HPDE6-E6E7 (cell line): ENCODE measurements at regions not wholly inside any gene's neighbourhood (a gene's known extent, or its start where the extent isn't known, plus 50 kb on each side); places are given as distances from the start of the nearest gene placed in this dataset.

Experiments
- DNase-seq: peaks from one replicate; pipeline ENCODE4 v3.0.0; 2011; ENCODE audit warnings: missing footprints; ENCODE audit errors: extremely low spot score

- DNase-seq = no peak
These were observed 50.8 kb upstream of the TSHZ2 start for GRCh38 chr20:52921340-52921739.

DNA sequence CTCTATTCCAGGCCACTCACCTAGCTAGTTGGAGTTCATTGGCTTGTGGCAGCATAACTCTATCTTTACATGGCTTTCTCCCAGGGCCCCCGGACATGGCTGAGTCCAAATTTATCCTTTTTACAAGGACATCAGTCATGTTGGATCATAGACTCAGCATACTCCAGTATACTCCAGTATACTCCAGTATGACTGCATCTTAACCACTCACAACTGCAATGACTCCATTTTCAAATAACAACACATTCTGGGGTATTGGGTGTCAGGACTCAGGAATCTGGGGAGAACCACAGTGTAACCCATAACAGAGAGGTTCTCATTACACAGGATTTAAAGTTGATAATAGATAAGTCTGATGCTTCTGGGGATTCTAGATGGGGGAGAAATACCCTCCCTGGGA is 53.8 kb upstream of the TSHZ2 start:
- no peak for DNase-seq

DNA sequence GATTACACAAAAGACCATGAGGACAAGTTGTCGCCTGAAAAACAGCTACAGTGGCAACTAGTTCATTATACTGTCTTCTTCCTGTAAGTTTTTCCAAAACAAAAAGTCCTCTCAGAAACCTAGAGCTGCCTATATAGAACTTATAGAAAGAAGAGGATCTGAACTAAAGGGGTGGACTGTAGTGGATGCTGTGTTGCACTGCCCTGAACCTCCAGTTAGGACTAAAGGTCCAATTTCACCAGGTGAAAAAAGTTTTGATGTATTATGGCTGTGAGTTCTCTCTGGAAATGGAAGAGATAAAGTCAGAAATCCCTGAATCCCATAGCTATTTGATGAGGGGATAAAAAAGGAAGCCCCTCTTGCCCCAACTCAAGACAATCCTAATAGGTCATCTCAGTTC is 56.6 kb upstream of the TSHZ2 start:
- no peak for DNase-seq

GRCh38 chr20:52914870-52915269 is 57.3 kb upstream of the TSHZ2 start:
- no peak for DNase-seq

DNA sequence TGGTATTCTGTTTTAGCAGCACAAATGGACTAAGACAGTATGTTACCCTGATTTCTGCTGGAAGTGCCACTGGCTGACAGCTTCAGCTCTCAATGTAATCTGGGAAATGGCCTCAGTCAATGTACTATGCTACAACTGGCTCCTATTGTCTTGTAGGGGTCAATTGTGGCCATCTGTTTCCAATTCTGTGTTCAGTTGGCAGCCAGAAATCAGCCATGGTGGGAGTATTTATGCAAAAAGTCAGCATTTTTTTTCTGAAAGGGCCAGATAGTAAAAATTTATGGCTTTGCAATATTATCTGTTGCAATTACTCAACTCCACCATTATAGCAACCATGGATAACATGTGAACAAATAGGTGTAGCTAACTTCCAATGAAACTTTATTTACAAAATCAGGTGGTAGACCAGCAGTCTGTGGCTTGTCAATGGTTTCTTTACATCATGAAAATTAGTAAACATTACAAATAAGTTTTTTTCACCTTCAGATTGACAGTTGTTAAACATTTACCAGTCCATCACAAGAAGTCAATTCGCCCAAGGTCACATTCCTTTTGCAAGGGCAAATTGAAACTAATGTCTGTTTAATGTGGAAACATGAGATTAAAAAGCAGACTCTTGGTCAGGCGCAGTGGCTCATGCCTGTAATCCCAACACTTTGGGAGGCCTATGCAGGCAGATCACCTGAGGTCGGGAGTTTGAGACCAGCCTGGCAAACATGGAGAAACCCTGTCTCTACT is 58.3 kb upstream of the TSHZ2 start:
- no peak for DNase-seq

DNA sequence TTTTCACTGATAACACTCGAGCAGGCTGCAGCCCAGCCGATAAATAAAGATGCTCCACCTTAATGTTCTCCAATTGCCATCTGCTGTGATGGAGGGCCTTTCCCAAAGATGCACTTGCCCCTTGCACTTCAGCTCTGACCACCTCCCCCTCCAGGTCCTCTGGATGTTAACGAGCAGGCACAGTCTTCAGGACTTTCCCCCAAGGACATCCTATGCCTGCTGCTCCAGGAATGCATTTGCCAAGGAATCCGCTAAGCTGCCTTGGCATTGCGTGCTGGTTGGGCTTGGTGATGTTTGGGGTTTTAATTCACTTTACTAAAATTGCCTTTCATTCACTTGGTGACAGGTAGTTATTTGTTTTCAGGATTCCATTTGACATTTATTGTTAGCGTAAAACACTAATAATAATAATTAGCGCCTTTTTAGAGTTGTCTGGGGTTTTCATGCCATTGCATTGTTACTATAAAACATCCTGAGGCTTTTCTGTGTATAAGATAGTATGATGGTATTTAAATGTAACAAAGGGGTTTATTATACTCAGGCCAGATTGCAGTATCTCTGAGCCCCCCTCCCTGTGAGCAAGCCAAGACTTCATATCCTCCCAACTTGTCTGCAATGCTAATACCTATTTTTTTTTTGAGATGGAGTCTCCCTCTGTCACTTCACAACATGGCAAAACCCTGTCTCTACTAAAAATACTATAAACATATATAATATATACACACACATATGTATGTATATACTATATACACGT is 66.7 kb upstream of the TSHZ2 start:
- no peak for DNase-seq

GRCh38 chr20:52904837-52905236 is 67.3 kb upstream of the TSHZ2 start:
- no peak for DNase-seq

- DNase-seq = no peak
These were observed 73.0 kb upstream of the TSHZ2 start for GRCh38 chr20:52899041-52899608.

- no peak for DNase-seq
These were observed 75.8 kb upstream of the TSHZ2 start for GRCh38 chr20:52896348-52896747.

DNA sequence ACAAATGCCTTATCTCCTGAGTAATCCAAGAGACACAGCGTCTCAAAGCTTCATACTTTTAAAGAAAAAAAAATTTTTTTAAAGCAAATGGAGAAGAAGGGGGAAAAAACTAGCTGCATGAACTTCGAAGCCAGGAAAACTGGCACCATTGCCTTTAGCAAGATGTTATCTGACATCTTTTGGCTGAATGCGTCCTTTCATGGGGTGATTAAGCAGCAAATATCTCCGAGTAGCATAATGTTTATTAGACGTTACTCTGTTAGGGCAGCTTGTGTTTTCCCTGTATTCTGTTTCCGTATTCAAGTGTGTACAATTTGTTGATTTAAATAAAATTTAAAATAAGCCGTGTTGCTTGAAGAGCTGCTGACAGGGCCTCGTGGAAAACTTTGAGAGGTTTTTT is 76.5 kb upstream of the TSHZ2 start:
- no peak for DNase-seq

- DNase-seq = no peak
These were observed 76.9 kb upstream of the TSHZ2 start for GRCh38 chr20:52895235-52895634.

- DNase-seq = no peak
These were observed 78.7 kb upstream of the TSHZ2 start for GRCh38 chr20:52893498-52893897.

DNA sequence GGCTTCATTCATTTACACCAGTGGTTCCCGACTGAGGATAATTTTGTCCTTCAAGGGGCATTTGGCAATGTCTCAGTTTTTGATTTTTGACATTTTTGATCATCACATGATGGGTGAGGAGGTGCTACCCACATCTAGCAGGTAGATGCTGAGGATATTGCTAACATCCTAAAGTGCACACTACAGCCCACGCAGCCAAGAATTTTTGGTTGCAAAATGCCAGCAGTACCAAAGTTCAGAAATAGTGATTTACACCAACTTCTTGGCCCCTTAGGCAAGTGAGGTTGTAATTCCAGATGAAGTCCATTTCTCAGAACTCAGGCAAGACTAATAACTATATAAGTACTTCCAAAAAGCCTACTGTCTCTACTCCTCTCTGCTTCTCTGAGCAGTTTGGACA is 80.1 kb upstream of the TSHZ2 start:
- no peak for DNase-seq

DNA sequence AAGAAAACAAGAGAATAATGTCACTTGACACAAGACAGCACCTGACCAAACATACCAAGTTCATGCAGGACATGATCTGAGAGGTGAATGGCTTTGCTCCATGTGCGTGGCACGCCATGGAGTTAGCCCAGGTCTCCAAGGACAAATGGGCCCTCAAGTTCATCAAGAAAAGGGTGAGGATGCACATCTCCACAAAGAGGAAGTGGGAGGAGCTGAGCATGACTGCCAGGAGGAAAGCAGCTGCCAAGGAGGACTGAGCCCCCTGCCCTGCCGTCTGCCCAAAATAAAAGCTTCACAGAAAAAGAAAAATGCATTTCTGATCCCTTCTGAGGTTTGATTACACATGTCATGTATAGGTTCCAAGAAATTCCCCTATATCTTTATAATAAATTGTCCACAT is 82.0 kb upstream of the TSHZ2 start:
- DNase-seq = no peak

DNA sequence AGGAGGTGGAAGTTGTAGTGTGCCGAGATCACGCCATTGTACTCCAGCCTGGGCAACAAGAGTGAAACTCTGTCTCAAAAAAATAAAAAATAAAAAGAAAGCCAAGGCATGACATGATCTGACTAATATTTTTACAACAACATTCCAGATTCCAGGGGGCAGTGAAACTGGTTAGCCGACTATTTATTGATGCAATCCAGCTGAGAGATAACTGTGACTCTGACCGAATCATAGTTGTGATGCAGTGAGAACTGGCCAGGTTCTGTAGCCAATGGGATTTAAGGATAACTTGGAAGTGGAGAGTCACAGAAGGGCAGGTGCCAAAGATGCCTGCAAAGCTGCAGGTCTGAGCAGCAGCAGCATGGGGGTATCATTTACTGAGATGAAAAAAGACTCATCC is 82.9 kb upstream of the TSHZ2 start:
- DNase-seq = peak; percentile 52

DNA sequence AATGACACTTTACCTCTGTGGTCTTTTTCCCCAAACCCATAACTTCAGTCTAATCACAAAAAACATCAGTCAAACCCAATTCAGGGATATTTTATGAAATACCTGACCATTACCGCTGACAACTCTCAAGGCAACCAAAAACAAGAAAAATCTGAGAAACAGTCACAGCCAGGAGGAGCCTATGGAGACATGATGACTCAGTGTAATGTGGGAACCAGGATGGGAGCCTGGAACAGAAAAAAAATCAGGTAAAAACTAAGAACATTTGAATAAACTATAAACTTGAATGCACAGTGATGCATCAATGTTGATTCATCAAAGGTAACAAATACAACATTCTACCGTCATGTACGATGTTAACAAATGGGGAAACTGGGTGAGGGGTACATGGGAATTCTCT is 84.1 kb upstream of the TSHZ2 start:
- DNase-seq = no peak

DNA sequence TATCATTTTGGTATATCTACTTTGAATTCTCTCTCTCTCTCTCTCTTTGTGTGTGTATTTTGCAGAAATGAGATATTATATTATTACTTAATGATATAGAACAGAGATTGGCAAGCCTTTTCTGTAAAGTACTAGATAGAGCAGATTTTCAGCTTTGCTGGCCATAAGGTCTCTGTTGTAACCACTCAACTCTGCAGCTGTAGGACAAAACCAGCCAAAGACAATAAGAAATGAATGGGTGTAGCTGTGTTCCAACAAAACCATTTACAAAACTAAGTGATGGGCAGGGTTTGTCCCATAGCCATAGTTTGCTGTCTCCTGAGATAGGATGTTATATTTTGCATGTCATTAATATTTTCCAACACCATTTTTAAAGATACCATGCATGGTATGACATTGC is 91.2 kb upstream of the TSHZ2 start:
- DNase-seq = no peak

GRCh38 chr20:52880259-52880658 is 91.9 kb upstream of the TSHZ2 start:
- no peak for DNase-seq

GRCh38 chr20:52874241-52874640 is 97.9 kb upstream of the TSHZ2 start:
- DNase-seq = no peak

GRCh38 chr20:52869698-52870501 is 102.3 kb upstream of the TSHZ2 start:
- DNase-seq = no peak

DNA sequence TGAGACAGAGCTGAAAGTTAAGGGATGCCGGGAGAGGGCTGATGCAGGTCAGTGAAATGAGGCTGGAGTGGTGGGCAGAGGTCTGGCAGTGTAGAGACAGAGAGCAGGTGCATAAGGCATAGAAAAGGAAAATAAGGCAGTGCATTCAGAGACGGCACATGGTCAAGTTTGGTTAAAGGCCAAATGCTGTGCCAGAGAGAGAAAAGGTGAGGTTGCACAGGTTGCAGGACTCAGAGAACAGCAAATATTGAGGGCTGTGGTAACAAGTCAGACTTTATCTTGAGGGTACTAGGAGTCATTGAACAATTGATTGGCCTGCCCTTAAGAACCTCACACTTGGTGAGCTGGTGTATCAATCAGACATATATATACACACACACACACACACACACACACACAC is 102.9 kb upstream of the TSHZ2 start:
- no peak for DNase-seq

GRCh38 chr20:52867305-52867704 is 104.9 kb upstream of the TSHZ2 start:
- DNase-seq = no peak
